Bronchial epithelial cell (primary cell): ENCODE measurements at regions not wholly inside any gene's neighbourhood (a gene's known extent, or its start where the extent isn't known, plus 50 kb on each side); places are given as distances from the start of the nearest gene placed in this dataset.

Experiments
- DNase-seq: peaks from one replicate; pipeline ENCODE4 v3.0.0-alpha.2; 2010; ENCODE audit warnings: low read depth
- FAIRE-seq: peaks from 2 replicates; lab custom pipeline; 2011; peaks lifted over from hg19 to GRCh38; lab: Jason Lieb, UNC
- H3K27me3 ChIP-seq: 2 replicates; pipeline ENCODE4 v1.5.1; 2011; ENCODE audit warnings: low read length; ENCODE audit not compliant: control insufficient read depth, insufficient read depth
- H3K36me3 ChIP-seq: 2 replicates; pipeline ENCODE4 v1.5.1; 2011; ENCODE audit warnings: low read length; ENCODE audit not compliant: control insufficient read depth, insufficient read depth
- H3K4me3 ChIP-seq: 2 replicates; pipeline ENCODE4 v1.5.1; 2011; ENCODE audit warnings: mild to moderate bottlenecking, low read depth, low read length, control low read depth
- TF ChIP-seq, protein P1 (sequence below): IDR thresholded peaks from 2 replicates; pipeline ENCODE4 v1.5.1; 2011; ENCODE audit warnings: mild to moderate bottlenecking, moderate library complexity, low read length, control low read depth, inconsistent platforms; ENCODE audit not compliant: insufficient read depth, severe bottlenecking

DNA sequence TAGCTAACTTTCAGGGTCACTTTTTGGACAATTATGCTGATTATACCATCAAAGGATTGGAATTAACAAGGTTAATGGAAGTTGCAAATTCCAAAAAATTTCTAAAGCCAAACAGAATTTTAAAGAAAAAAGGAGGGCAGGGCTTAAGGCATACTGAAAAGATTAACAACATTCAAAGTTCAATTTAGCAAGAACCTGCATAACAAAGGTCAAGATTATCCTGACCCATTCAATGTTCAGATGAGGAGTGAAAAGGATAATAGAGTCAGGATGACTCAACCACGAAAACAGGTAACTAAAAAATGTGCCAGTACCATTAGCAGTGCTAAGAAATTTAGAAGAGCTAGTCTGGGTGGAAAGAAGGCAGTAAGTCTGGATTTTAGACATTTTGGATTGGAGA, 139.8 kb upstream of the HNMT start:
- TF ChIP-seq, protein P1, sequence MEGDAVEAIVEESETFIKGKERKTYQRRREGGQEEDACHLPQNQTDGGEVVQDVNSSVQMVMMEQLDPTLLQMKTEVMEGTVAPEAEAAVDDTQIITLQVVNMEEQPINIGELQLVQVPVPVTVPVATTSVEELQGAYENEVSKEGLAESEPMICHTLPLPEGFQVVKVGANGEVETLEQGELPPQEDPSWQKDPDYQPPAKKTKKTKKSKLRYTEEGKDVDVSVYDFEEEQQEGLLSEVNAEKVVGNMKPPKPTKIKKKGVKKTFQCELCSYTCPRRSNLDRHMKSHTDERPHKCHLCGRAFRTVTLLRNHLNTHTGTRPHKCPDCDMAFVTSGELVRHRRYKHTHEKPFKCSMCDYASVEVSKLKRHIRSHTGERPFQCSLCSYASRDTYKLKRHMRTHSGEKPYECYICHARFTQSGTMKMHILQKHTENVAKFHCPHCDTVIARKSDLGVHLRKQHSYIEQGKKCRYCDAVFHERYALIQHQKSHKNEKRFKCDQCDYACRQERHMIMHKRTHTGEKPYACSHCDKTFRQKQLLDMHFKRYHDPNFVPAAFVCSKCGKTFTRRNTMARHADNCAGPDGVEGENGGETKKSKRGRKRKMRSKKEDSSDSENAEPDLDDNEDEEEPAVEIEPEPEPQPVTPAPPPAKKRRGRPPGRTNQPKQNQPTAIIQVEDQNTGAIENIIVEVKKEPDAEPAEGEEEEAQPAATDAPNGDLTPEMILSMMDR: no peak
- DNase-seq (no peak), FAIRE-seq (no peak)
- H3K36me3 ChIP-seq: no peaks in the 10 kb centered on the region
- H3K27me3 ChIP-seq: no peaks in the 10 kb centered on the region
- H3K4me3 ChIP-seq: no peak overlapping the region

DNA sequence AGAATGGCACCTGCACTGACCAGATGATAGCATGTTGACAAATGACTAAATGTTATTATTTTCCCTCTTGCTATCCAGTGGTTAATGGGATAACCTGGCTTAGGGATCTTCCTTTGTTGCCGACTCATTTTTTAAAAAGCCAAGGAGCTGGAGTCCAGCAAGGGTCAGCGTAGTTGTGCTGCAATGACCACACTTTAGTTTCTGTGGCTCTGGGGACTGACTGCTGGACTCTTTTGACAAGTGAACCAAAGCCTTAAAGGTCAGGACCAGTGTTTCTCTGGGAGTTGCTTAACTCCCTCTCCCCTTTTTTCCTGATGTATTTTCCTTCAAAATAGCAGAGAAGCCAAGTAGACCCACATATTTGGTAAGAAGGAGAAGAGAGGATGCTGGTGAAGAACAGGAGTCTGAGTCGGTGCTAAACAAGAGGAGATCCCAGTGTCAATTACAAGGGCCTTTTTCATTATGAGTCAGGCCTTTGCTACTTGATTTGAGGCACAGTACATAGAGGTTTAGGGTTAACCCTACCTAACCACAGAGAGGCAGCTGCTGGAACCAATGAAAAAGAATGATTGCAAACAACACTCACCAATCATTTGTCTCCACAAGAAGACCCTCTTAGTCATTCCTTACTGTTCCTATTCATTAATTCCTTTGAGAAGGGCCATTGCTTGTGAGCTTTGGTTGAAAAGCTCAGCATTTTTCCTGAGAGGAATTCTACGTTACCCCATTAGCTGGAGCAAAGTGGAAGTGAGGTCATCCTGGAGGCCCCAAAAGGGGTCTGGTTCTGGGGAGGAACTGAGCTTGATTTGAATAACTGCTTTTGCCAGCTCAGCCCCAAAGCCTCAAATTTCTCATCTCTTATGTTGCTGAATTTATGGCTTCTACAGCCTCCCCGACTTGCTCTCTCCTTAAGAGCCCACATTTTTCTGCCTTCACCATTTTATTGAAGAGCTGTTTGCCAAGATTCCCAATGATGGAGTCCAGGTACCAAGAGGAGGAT, 137.6 kb upstream of the HNMT start:
- Histone ChIP-seq H3K36me3 (no peaks in the 10 kb centered on the region), H3K4me3 (no peak overlapping the region), H3K27me3 (no peaks in the 10 kb centered on the region)
- FAIRE-seq (no peak), DNase-seq (no peak)
- TF ChIP-seq, protein P1: no peak

DNA sequence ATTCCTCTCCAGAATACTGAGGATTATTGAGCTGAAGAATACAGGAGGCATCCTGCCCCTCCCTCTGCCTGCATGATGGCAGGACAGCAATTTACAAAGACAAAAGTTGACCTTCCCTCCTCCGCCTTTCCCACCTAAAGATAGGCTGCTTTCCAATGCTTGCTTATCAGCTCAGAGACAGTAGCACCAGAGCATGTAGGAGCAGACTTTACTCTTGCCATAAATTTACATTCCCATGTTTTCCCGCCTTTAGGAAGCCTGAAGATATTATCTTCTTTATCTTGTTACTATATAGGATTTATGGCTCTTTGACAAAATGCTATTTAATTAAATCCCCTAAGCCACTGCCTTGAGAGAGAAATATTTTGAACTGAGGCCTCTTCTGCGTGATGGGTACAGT, 135.6 kb upstream of the HNMT start:
- TF ChIP-seq, protein P1: no peak
- no peaks in the 10 kb centered on the region for H3K27me3 ChIP-seq
- no peak overlapping the region for H3K4me3 ChIP-seq
- no peak for FAIRE-seq
- no peak for DNase-seq
- no peaks in the 10 kb centered on the region for H3K36me3 ChIP-seq

DNA sequence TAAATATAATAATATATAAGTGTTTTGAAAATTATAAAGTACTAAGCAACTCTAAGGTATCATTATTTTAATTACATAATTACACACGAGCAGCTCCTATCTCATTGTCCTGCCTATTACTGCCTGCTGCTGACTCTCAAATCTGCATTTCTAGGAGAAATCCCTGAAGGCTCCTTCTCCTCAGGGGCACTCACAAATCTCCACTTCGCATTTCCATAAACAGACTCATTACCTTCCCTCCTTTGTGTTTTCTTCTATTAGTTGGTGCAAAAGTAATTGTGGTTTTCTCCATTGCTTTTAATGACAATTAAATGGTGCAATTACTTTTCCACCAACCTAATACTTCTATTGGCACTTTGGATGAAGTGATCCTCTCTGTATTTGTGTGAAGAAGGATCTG, 135.0 kb upstream of the HNMT start:
- Histone ChIP-seq H3K36me3 (no peaks in the 10 kb centered on the region), H3K27me3 (no peaks in the 10 kb centered on the region), H3K4me3 (no peak overlapping the region)
- FAIRE-seq (no peak), DNase-seq (no peak)
- TF ChIP-seq, protein P1: no peak

DNA sequence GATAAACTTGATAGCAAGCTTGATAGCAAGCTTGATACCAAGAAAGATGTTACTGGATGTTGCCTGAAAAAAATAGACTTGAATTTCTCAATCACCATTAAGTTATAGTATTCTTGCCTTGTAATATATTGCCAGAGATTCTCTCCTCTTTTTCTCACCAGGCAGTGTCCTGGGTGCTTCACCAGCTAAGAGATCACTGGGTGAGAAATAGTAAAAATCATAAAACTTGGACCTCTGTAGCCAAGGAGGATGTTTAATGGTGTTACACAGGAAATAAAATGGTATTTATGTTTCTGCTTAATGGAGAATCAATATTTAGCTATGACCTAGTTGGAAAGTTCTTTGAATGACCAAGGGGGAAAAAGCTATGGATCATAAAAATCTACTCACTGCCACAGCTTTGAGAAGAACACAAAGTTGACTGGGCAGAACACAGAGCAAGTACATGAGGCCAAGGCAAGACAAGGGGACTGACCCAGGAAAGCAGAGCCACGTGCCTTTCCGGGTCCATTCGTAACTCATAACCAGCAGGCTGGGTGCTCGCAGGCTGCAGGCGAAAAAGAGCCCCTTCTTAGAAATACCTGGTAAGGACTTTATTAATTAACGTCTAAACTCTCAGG, 129.4 kb upstream of the HNMT start:
- FAIRE-seq: no peak
- TF ChIP-seq, protein P1: no peak
- Histone ChIP-seq H3K27me3 (no peaks in the 10 kb centered on the region), H3K36me3 (no peaks in the 10 kb centered on the region), H3K4me3 (no peak overlapping the region)
- DNase-seq: no peak
